Keratinocyte (primary cell): ENCODE measurements at regions not wholly inside any gene's neighbourhood (a gene's known extent, or its start where the extent isn't known, plus 50 kb on each side); places are given as distances from the start of the nearest gene placed in this dataset.
A peak's percentile ranks its signal among the peaks of the same experiment; 100 is the strongest.

Experiments used
- DNase-seq: peaks from one replicate; pipeline ENCODE4 v3.0.0-alpha.2; 2011; ENCODE audit warnings: low read depth, missing footprints, low spot score
- FAIRE-seq: peaks from 2 replicates; lab custom pipeline; 2011; peaks lifted over from hg19 to GRCh38; lab: Jason Lieb, UNC
- H2AFZ ChIP-seq: 2 replicates; pipeline ENCODE4 v1.6.0; 2012; ENCODE audit warnings: low read length, control low read depth, inconsistent platforms; ENCODE audit not compliant: control insufficient read depth
- H3K27ac ChIP-seq: 2 replicates; pipeline ENCODE4 v1.5.1; 2011; ENCODE audit warnings: low read length; ENCODE audit not compliant: control insufficient read depth, insufficient read depth
- H3K27me3 ChIP-seq: 3 replicates; pipeline ENCODE4 v1.6.0; 2011; ENCODE audit warnings: low read length; ENCODE audit not compliant: control insufficient read depth, insufficient read depth; ENCODE audit errors: extremely low read depth
- H3K36me3 ChIP-seq, 2 experiments: 2 replicates in 1 of 2; 3 replicates in 1 of 2; pipeline ENCODE4 v1.5.1; 2011; ENCODE audit warnings: low read length in 2 of 2, mild to moderate bottlenecking in 1 of 2; ENCODE audit not compliant: control insufficient read depth in 2 of 2, insufficient read depth in 2 of 2; ENCODE audit errors: extremely low read depth in 1 of 2
- H3K4me1 ChIP-seq: 3 replicates; pipeline ENCODE4 v1.5.1; 2011; ENCODE audit warnings: low read length; ENCODE audit not compliant: control insufficient read depth, insufficient read depth; ENCODE audit errors: extremely low read depth
- H3K4me2 ChIP-seq: 3 replicates; pipeline ENCODE4 v1.6.0; 2011; ENCODE audit warnings: low read depth, low read length; ENCODE audit not compliant: control insufficient read depth, insufficient read depth; ENCODE audit errors: extremely low read depth
- H3K4me3 ChIP-seq, 3 experiments: fragments of 200-600 bp in 1 of 3; sonication (generic) in 1 of 3; 2 replicates in 2 of 3; 3 replicates in 1 of 3; pipeline ENCODE4 v1.5.1; 2011 to 2016; ENCODE audit warnings: low read length in 3 of 3, mild to moderate bottlenecking in 3 of 3, control low read depth in 2 of 3, inconsistent platforms in 1 of 3, low read depth in 1 of 3, mixed read lengths in 1 of 3, mixed run types in 1 of 3, moderate library complexity in 1 of 3; ENCODE audit not compliant: control insufficient read depth in 2 of 3, insufficient read depth in 2 of 3; ENCODE audit errors: extremely low read depth in 1 of 3
- H3K79me2 ChIP-seq: 2 replicates; pipeline ENCODE4 v1.6.0; 2012; ENCODE audit warnings: low read length; ENCODE audit not compliant: control insufficient read depth, insufficient read depth
- H3K9ac ChIP-seq: 3 replicates; pipeline ENCODE4 v1.6.0; 2011; ENCODE audit warnings: low read length; ENCODE audit not compliant: control insufficient read depth, insufficient read depth; ENCODE audit errors: extremely low read depth
- H3K9me1 ChIP-seq: 3 replicates; pipeline ENCODE4 v1.6.0; 2011; ENCODE audit warnings: low read length; ENCODE audit not compliant: control insufficient read depth, insufficient read depth; ENCODE audit errors: extremely low read depth
- H3K9me3 ChIP-seq: 2 replicates; pipeline ENCODE4 v1.5.1; 2012; ENCODE audit warnings: low read depth, low read length; ENCODE audit not compliant: control insufficient read depth
- H4K20me1 ChIP-seq: 3 replicates; pipeline ENCODE4 v1.6.0; 2011; ENCODE audit warnings: low read length; ENCODE audit not compliant: control insufficient read depth, insufficient read depth; ENCODE audit errors: extremely low read depth
- EZH2 ChIP-seq: IDR thresholded peaks from one replicate; pipeline ENCODE4 v1.6.1; 2012; ENCODE audit warnings: inconsistent platforms, mild to moderate bottlenecking, low read length, moderate library complexity
- dilution Hi-C: fragments of 300-500 bp; cut with MboI; formaldehyde crosslinking; loops from one replicate; pipeline ENCODE4 v1.7.0; 2020; ENCODE audit warnings: low sequenced_read_pairs; ENCODE audit not compliant: extremely low pct_ligation_motif_present
- TF ChIP-seq, protein P1 (sequence below), 3 experiments: IDR thresholded peaks in 1 of 3; conservative IDR thresholded peaks in 1 of 3; optimal IDR thresholded peaks in 1 of 3; 2 replicates in 2 of 3; 3 replicates in 1 of 3; pipeline versions ENCODE3 to v1.5.1; 2011; ENCODE audit warnings: low read length in 3 of 3, mild to moderate bottlenecking in 3 of 3, moderate library complexity in 2 of 3, control low read depth in 1 of 3, inconsistent platforms in 1 of 3; ENCODE audit not compliant: insufficient read depth in 2 of 3; ENCODE audit errors: extremely low read depth in 1 of 3

DNA sequence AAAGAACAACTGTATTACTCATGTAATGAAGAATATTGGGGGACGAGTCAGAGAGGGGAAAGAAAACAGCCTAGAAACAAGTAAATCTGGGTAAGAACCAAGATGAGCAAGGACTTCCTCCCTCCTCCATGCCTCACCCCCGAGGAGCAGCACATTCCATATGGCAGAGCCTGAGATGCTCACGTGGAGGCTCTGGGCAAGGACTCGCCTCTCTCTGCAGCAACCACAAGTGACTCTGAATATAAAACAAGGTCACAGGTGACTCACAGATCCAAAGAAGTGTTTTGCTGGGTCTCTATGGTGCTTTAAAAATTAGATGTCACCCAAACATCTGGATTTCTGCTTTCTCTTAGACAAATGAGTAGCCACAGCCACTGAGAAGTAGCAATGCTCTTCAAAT, 453.0 kb upstream of the SULF2 start:
- H3K9me1 ChIP-seq: no peaks in the 10 kb centered on the region
- no peaks in the 10 kb centered on the region for H3K36me3 ChIP-seq
- DNase-seq (no peak), FAIRE-seq (no peak)
- no peak overlapping the region for H3K9ac ChIP-seq
- no peaks in the 10 kb centered on the region for H3K79me2 ChIP-seq
- H3K4me2 ChIP-seq: no peak overlapping the region
- H3K4me3 ChIP-seq: no peak overlapping the region
- TF ChIP-seq EZH2: no peak
- TF ChIP-seq, protein P1, sequence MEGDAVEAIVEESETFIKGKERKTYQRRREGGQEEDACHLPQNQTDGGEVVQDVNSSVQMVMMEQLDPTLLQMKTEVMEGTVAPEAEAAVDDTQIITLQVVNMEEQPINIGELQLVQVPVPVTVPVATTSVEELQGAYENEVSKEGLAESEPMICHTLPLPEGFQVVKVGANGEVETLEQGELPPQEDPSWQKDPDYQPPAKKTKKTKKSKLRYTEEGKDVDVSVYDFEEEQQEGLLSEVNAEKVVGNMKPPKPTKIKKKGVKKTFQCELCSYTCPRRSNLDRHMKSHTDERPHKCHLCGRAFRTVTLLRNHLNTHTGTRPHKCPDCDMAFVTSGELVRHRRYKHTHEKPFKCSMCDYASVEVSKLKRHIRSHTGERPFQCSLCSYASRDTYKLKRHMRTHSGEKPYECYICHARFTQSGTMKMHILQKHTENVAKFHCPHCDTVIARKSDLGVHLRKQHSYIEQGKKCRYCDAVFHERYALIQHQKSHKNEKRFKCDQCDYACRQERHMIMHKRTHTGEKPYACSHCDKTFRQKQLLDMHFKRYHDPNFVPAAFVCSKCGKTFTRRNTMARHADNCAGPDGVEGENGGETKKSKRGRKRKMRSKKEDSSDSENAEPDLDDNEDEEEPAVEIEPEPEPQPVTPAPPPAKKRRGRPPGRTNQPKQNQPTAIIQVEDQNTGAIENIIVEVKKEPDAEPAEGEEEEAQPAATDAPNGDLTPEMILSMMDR (optimal IDR thresholded peaks at IDR 0.05 in 1 of 3, IDR thresholded peaks at IDR 0.05 in 1 of 3, conservative IDR thresholded peaks at IDR 0.05 in 1 of 3; ENCODE audit: extremely low read depth in 1 of 3, insufficient read depth in 2 of 3, low read length in 3 of 3): no peak
- no peak overlapping the region for H2AFZ ChIP-seq
- H3K4me1 ChIP-seq: no peaks in the 10 kb centered on the region
- H3K9me3 ChIP-seq: no peaks in the 10 kb centered on the region
- H3K27me3 ChIP-seq: peaks cover 10% of the 10 kb centered on the region
- no peaks in the 10 kb centered on the region for H4K20me1 ChIP-seq
- dilution Hi-C loops: no loop called here
- H3K27ac ChIP-seq: no peak overlapping the region

DNA sequence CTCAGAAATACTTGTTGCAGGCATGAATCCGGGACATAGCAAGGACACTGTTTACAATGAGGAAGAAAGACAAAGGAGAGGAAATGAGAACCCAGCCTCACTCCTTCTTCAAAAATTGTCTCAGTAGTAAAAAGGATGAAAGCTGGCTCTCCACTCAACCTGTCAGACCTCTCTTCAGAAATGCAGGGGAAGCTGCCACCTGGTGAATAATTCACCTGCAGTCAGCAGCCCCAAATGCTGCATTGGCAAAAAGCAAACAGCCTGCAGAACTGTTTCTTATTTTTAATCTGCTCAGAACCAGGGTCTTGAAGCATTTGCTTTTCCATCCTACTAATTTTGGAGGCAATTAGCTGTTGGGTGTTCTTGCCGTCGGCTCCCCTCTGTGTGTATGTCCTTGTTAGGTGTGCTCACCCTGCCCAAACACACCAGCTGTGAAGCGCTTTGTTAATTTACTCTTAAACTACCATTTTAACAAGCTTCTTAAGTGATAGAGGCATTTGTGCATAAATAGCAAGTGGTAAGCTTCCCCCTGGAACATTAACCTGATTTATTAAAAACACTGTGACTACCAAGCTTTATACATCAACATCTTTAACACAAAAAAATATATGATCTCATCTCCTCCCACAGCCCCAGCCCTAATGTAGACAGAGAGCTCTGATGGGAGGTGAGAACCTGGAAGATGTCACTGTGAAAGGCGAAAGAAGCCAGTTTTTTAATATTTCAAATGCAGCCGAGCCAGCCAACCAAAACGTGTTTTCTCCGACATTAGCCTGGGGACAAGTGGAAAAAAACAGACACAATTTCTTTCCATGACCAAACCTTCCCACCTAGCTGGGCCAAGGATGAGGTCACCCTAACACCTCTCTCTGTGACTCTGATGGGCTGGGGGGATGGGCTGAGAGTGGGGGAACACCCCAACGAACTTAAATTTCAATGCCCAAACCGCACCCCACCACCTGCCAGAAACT, 451.0 kb upstream of the SULF2 start:
- H3K9me1 ChIP-seq: no peaks in the 10 kb centered on the region
- no peak for FAIRE-seq

More for the DNA sequence above, 451.0 kb upstream of the SULF2 start:
- H3K36me3 ChIP-seq: no peaks in the 10 kb centered on the region
- peaks cover 13% of the 10 kb centered on the region for H3K27me3 ChIP-seq
- dilution Hi-C loops: no loop called here
- no peak overlapping the region for H3K27ac ChIP-seq
- peaks cover 4% of the 10 kb centered on the region for H3K9me3 ChIP-seq
- no peaks in the 10 kb centered on the region for H3K4me1 ChIP-seq
- DNase-seq: no peak
- H3K79me2 ChIP-seq: no peaks in the 10 kb centered on the region
- no peak overlapping the region for H2AFZ ChIP-seq
- no peaks in the 10 kb centered on the region for H4K20me1 ChIP-seq
- H3K4me2 ChIP-seq: no peak overlapping the region
- no peak overlapping the region for H3K4me3 ChIP-seq
- TF ChIP-seq, protein P1 (optimal IDR thresholded peaks at IDR 0.05 in 1 of 3, IDR thresholded peaks at IDR 0.05 in 1 of 3, conservative IDR thresholded peaks at IDR 0.05 in 1 of 3; ENCODE audit: extremely low read depth in 1 of 3, insufficient read depth in 2 of 3, low read length in 3 of 3): no peak
- peak; percentile 37 for TF ChIP-seq EZH2
- H3K9ac ChIP-seq: no peak overlapping the region
